ENCODE measurements at regions not wholly inside any gene's neighbourhood (a gene's known extent, or its start where the extent isn't known, plus 50 kb on each side); places are given as distances from the start of the nearest gene placed in this dataset.

- H3K27me3 ChIP-seq (ENCODE audit: control insufficient read depth, insufficient read depth), result no peaks in the 10 kb centered on the region
- H3K27ac ChIP-seq (ENCODE audit: low read length), result no peak overlapping the region
- no peak overlapping the region for H3K4me3 ChIP-seq (ENCODE audit: low read length)
- intact Hi-C loops (cut with DNase I), result no loop called here
- DNase-seq, result no peak
- WGBS, result 46% methylated on average over 2 of the region's 2 CpGs
- ATAC-seq, result no peak
- no peaks in the 10 kb centered on the region for H3K9me3 ChIP-seq (ENCODE audit: control insufficient read depth, low read length)
- no peaks in the 10 kb centered on the region for H3K4me1 ChIP-seq (ENCODE audit: control insufficient read depth, insufficient read depth, low read length)
Measured at GRCh38 chr18:75677696-75678455, 250.4 kb upstream of the SMIM21 start.

- Histone ChIP-seq H3K9me3 (ENCODE audit: control insufficient read depth, low read length) (no peaks in the 10 kb centered on the region), H3K27ac (ENCODE audit: low read length) (no peak overlapping the region), H3K4me3 (ENCODE audit: low read length) (no peak overlapping the region), H3K27me3 (ENCODE audit: control insufficient read depth, insufficient read depth) (no peaks in the 10 kb centered on the region), H3K4me1 (ENCODE audit: control insufficient read depth, insufficient read depth, low read length) (no peaks in the 10 kb centered on the region)
- no peak for DNase-seq
- intact Hi-C loops (cut with DNase I), result no loop called here
- ATAC-seq, result no peak
- WGBS, result 64% methylated on average over 1 of the region's 1 CpG
Measured at GRCh38 chr18:75660932-75661331, 233.4 kb upstream of the SMIM21 start.

- Histone ChIP-seq H3K4me3 (ENCODE audit: low read length) (no peak overlapping the region), H3K9me3 (ENCODE audit: control insufficient read depth, low read length) (no peaks in the 10 kb centered on the region), H3K4me1 (ENCODE audit: control insufficient read depth, insufficient read depth, low read length) (no peaks in the 10 kb centered on the region), H3K27ac (ENCODE audit: low read length) (no peak overlapping the region), H3K27me3 (ENCODE audit: control insufficient read depth, insufficient read depth) (no peaks in the 10 kb centered on the region)
- DNase-seq, result no peak
- no peak for ATAC-seq
- intact Hi-C loops (cut with DNase I), result no loop called here
Measured at GRCh38 chr18:75659535-75660023, 232.1 kb upstream of the SMIM21 start.

GRCh38 chr18:75658330-75658729 lies 230.8 kb upstream of the SMIM21 start:
- Histone ChIP-seq H3K27ac (ENCODE audit: low read length) (no peak overlapping the region), H3K27me3 (ENCODE audit: control insufficient read depth, insufficient read depth) (no peaks in the 10 kb centered on the region), H3K4me3 (ENCODE audit: low read length) (no peak overlapping the region), H3K9me3 (ENCODE audit: control insufficient read depth, low read length) (no peaks in the 10 kb centered on the region), H3K4me1 (ENCODE audit: control insufficient read depth, insufficient read depth, low read length) (no peaks in the 10 kb centered on the region)
- ATAC-seq (no peak), DNase-seq (no peak)
- WGBS, result 60% methylated on average over 5 of the region's 5 CpGs
- intact Hi-C loops (cut with DNase I), result no loop called here

GRCh38 chr18:75656563-75657247 lies 229.2 kb upstream of the SMIM21 start:
- intact Hi-C loops (cut with DNase I), result no loop called here
- DNase-seq, result no peak
- ATAC-seq, result no peak
- H3K27me3 ChIP-seq (ENCODE audit: control insufficient read depth, insufficient read depth), result no peaks in the 10 kb centered on the region
- H3K4me1 ChIP-seq (ENCODE audit: control insufficient read depth, insufficient read depth, low read length), result no peaks in the 10 kb centered on the region
- no peak overlapping the region for H3K27ac ChIP-seq (ENCODE audit: low read length)
- no peak overlapping the region for H3K4me3 ChIP-seq (ENCODE audit: low read length)
- no peaks in the 10 kb centered on the region for H3K9me3 ChIP-seq (ENCODE audit: control insufficient read depth, low read length)
- 93% methylated on average over 6 of the region's 6 CpGs for WGBS

- 61% methylated on average over 7 of the region's 7 CpGs for WGBS
- no peak overlapping the region for H3K27ac ChIP-seq (ENCODE audit: low read length)
- no peaks in the 10 kb centered on the region for H3K9me3 ChIP-seq (ENCODE audit: control insufficient read depth, low read length)
- ATAC-seq (no peak), DNase-seq (no peak)
- intact Hi-C loops (cut with DNase I), result no loop called here
- H3K4me3 ChIP-seq (ENCODE audit: low read length), result no peak overlapping the region
- no peaks in the 10 kb centered on the region for H3K4me1 ChIP-seq (ENCODE audit: control insufficient read depth, insufficient read depth, low read length)
- H3K27me3 ChIP-seq (ENCODE audit: control insufficient read depth, insufficient read depth), result no peaks in the 10 kb centered on the region
Measured at GRCh38 chr18:75656035-75656434, 228.5 kb upstream of the SMIM21 start.

GRCh38 chr18:75654851-75655751 lies 227.6 kb upstream of the SMIM21 start:
- Histone ChIP-seq H3K4me3 (ENCODE audit: low read length) (no peak overlapping the region), H3K4me1 (ENCODE audit: control insufficient read depth, insufficient read depth, low read length) (no peaks in the 10 kb centered on the region), H3K27ac (ENCODE audit: low read length) (no peak overlapping the region), H3K9me3 (ENCODE audit: control insufficient read depth, low read length) (no peaks in the 10 kb centered on the region), H3K27me3 (ENCODE audit: control insufficient read depth, insufficient read depth) (no peaks in the 10 kb centered on the region)
- peak in 1 of 3 donors; percentile 58 for DNase-seq
- WGBS, result 57% methylated on average over 10 of the region's 10 CpGs
- intact Hi-C loops (cut with DNase I), result no loop called here
- ATAC-seq, result no peak

GRCh38 chr18:75654386-75654785 lies 226.9 kb upstream of the SMIM21 start:
- H3K4me3 ChIP-seq (ENCODE audit: low read length), result no peak overlapping the region
- no peak for DNase-seq
- ATAC-seq, result no peak
- intact Hi-C loops (cut with DNase I), result no loop called here
- H3K4me1 ChIP-seq (ENCODE audit: control insufficient read depth, insufficient read depth, low read length), result no peaks in the 10 kb centered on the region
- H3K27me3 ChIP-seq (ENCODE audit: control insufficient read depth, insufficient read depth), result no peaks in the 10 kb centered on the region
- 88% methylated on average over 6 of the region's 6 CpGs for WGBS
- H3K27ac ChIP-seq (ENCODE audit: low read length), result no peak overlapping the region
- H3K9me3 ChIP-seq (ENCODE audit: control insufficient read depth, low read length), result no peaks in the 10 kb centered on the region

- Histone ChIP-seq H3K9me3 (ENCODE audit: control insufficient read depth, low read length) (no peaks in the 10 kb centered on the region), H3K4me1 (ENCODE audit: control insufficient read depth, insufficient read depth, low read length) (no peaks in the 10 kb centered on the region)
- 78% methylated on average over 2 of the region's 2 CpGs for WGBS
Measured at GRCh38 chr18:75652528-75652927, 225.0 kb upstream of the SMIM21 start.

GRCh38 chr18:75644871-75645270 lies 217.4 kb upstream of the SMIM21 start:
- no peak overlapping the region for H3K4me3 ChIP-seq (ENCODE audit: low read length)
- DNase-seq, result no peak
- intact Hi-C loops (cut with DNase I), result no loop called here
- no peak for ATAC-seq
- H3K4me1 ChIP-seq (ENCODE audit: control insufficient read depth, insufficient read depth, low read length), result no peaks in the 10 kb centered on the region
- H3K27ac ChIP-seq (ENCODE audit: low read length), result no peak overlapping the region
- H3K27me3 ChIP-seq (ENCODE audit: control insufficient read depth, insufficient read depth), result no peaks in the 10 kb centered on the region
- no peaks in the 10 kb centered on the region for H3K9me3 ChIP-seq (ENCODE audit: control insufficient read depth, low read length)
- 95% methylated on average over 6 of the region's 6 CpGs for WGBS

More at GRCh38 chr18:75652528-75652927, 225.0 kb upstream of the SMIM21 start:
- intact Hi-C loops (cut with DNase I), result no loop called here
- Histone ChIP-seq H3K27ac (ENCODE audit: low read length) (no peak overlapping the region), H3K4me3 (ENCODE audit: low read length) (no peak overlapping the region), H3K27me3 (ENCODE audit: control insufficient read depth, insufficient read depth) (no peaks in the 10 kb centered on the region)
- DNase-seq, result no peak
- no peak for ATAC-seq

- no peak for DNase-seq
- no peak for ATAC-seq
- Histone ChIP-seq H3K27ac (ENCODE audit: low read length) (no peak overlapping the region), H3K27me3 (ENCODE audit: control insufficient read depth, insufficient read depth) (no peaks in the 10 kb centered on the region), H3K4me1 (ENCODE audit: control insufficient read depth, insufficient read depth, low read length) (peaks cover 4% of the 10 kb centered on the region), H3K4me3 (ENCODE audit: low read length) (no peak overlapping the region), H3K9me3 (ENCODE audit: control insufficient read depth, low read length) (no peaks in the 10 kb centered on the region)
- intact Hi-C loops (cut with DNase I), result no loop called here
- 89% methylated on average over 6 of the region's 6 CpGs for WGBS
Measured at GRCh38 chr18:75643083-75643482, 215.6 kb upstream of the SMIM21 start.

Data from right cardiac atrium (tissue), 5 donors.